H1 (cell line): ENCODE measurements at regions not wholly inside any gene's neighbourhood (a gene's known extent, or its start where the extent isn't known, plus 50 kb on each side); places are given as distances from the start of the nearest gene placed in this dataset.

Experiments used
- CTCF ChIA-PET: fragments of 300-600 bp; sonication (Branson Sonifier 250); formaldehyde crosslinking; loops from one replicate; lab custom pipeline; 2021; ENCODE audit not compliant: partially characterized antibody; lab: Charles Lee
- POLR2A ChIA-PET: fragments of 300-600 bp; sonication (Branson Sonifier 250); formaldehyde crosslinking; loops from one replicate; lab custom pipeline; 2021; ENCODE audit warnings: inconsistent platforms; ENCODE audit not compliant: partially characterized antibody; lab: Charles Lee
- DNase-seq, 2 experiments: peaks; one replicate each; pipeline versions ENCODE4 v3.0.0 to v3.0.0-alpha.2; 2010 to 2022; ENCODE audit warnings: low spot score in 2 of 2, low read depth in 1 of 2, mixed read lengths in 1 of 2
- FAIRE-seq: peaks from 2 replicates; lab custom pipeline; 2011; peaks lifted over from hg19 to GRCh38; lab: Jason Lieb, UNC
- H2AFZ ChIP-seq: 2 replicates; pipeline ENCODE4 v1.8.1; 2012; ENCODE audit warnings: low read length, inconsistent platforms
- H2AK5ac ChIP-seq: 2 replicates; pipeline ENCODE4 v1.6.1; 2013; ENCODE audit warnings: low read depth, low read length
- H2BK120ac ChIP-seq: replicated peaks from 2 replicates; pipeline ENCODE3; 2013; ENCODE audit warnings: low read depth, low read length, inconsistent platforms
- H2BK12ac ChIP-seq: 2 replicates; pipeline ENCODE4 v1.6.1; 2013; ENCODE audit warnings: low read depth, low read length
- H2BK15ac ChIP-seq: 2 replicates; pipeline ENCODE4 v1.6.1; 2013; ENCODE audit warnings: low read length
- H2BK20ac ChIP-seq: 2 replicates; pipeline ENCODE4 v1.6.1; 2013; ENCODE audit warnings: low read length
- H2BK5ac ChIP-seq: 2 replicates; pipeline ENCODE4 v1.6.1; 2013; ENCODE audit warnings: low read depth, low read length
- H3K14ac ChIP-seq: 2 replicates; pipeline ENCODE4 v1.6.1; 2013; ENCODE audit warnings: inconsistent platforms; ENCODE audit not compliant: insufficient read length
- H3K18ac ChIP-seq: 2 replicates; pipeline ENCODE4 v1.6.1; 2013; ENCODE audit warnings: low read length; ENCODE audit errors: extremely low read depth
- H3K23ac ChIP-seq: 2 replicates; pipeline ENCODE4 v1.6.1; 2013; ENCODE audit warnings: inconsistent platforms; ENCODE audit not compliant: insufficient read length
- H3K23me2 ChIP-seq: 2 replicates; pipeline ENCODE4 v1.6.1; 2013; ENCODE audit warnings: low read depth, low read length
- H3K27ac ChIP-seq: 2 replicates; pipeline ENCODE4 v1.6.1; 2011; ENCODE audit warnings: low read depth, low read length, inconsistent platforms
- H3K27me3 ChIP-seq, 4 experiments: replicated peaks in 1 of 4; 1 replicate in 1 of 4; 2 replicates in 3 of 4; pipeline versions ENCODE4 v1.6.1 to v1.8.1; 2011 to 2013; ENCODE audit warnings: low read length in 3 of 4, mild to moderate bottlenecking in 3 of 4, inconsistent platforms in 2 of 4, mixed read lengths in 2 of 4, moderate library complexity in 1 of 4; ENCODE audit not compliant: control insufficient read depth in 3 of 4, insufficient read depth in 3 of 4; ENCODE audit errors: extremely low read depth in 1 of 4
- H3K36me3 ChIP-seq, 4 experiments: 2 replicates each; pipeline versions ENCODE4 v1.6.1 to v1.8.1; 2011 to 2013; ENCODE audit warnings: mild to moderate bottlenecking in 4 of 4, low read length in 3 of 4, moderate library complexity in 2 of 4, control low read depth in 1 of 4, inconsistent platforms in 1 of 4; ENCODE audit not compliant: insufficient read depth in 4 of 4, control insufficient read depth in 2 of 4
- H3K4ac ChIP-seq: replicated peaks from 2 replicates; pipeline ENCODE3; 2013; ENCODE audit warnings: low read length, low read depth, mixed read lengths, inconsistent platforms; ENCODE audit not compliant: insufficient read length
- H3K4me1 ChIP-seq, 4 experiments: replicated peaks in 1 of 4; 1 replicate in 1 of 4; 2 replicates in 3 of 4; pipeline versions ENCODE4 v1.6.1 to v1.8.1; 2011 to 2013; ENCODE audit warnings: low read length in 3 of 4, inconsistent platforms in 2 of 4, mixed read lengths in 1 of 4; ENCODE audit not compliant: insufficient read depth in 4 of 4, control insufficient read depth in 3 of 4
- H3K4me2 ChIP-seq, 2 experiments: 2 replicates each; pipeline versions ENCODE4 v1.6.1 to v1.8.1; 2011 to 2013; ENCODE audit warnings: low read depth in 2 of 2, low read length in 2 of 2, control low read depth in 1 of 2, inconsistent platforms in 1 of 2, mild to moderate bottlenecking in 1 of 2; ENCODE audit not compliant: insufficient read depth in 1 of 2
- H3K4me3 ChIP-seq, 4 experiments: fragments of 200-600, 300-600 bp in 1 of 4; sonication (generic), shearing (Covaris generic), sonication (Bioruptor Twin) in 1 of 4; 2 replicates each; pipeline versions ENCODE4 v1.5.1 to v1.8.1; 2011 to 2016; ENCODE audit warnings: low read length in 4 of 4, low read depth in 3 of 4, control low read depth in 2 of 4, inconsistent platforms in 2 of 4, mild to moderate bottlenecking in 2 of 4, mixed read lengths in 1 of 4, moderate library complexity in 1 of 4; ENCODE audit not compliant: insufficient read depth in 2 of 4; ENCODE audit errors: extremely low read depth in 1 of 4
- H3K56ac ChIP-seq: replicated peaks from 2 replicates; pipeline ENCODE3; 2013; ENCODE audit warnings: low read depth, mild to moderate bottlenecking, mixed read lengths, low read length, inconsistent platforms; ENCODE audit not compliant: insufficient read length
- H3K79me1 ChIP-seq: 2 replicates; pipeline ENCODE4 v1.6.1; 2013; ENCODE audit warnings: low read depth, low read length, control low read depth
- H3K79me2 ChIP-seq, 2 experiments: 2 replicates each; pipeline versions ENCODE4 v1.6.1 to v1.8.1; 2012 to 2013; ENCODE audit warnings: low read length in 2 of 2, mild to moderate bottlenecking in 2 of 2, inconsistent platforms in 1 of 2; ENCODE audit not compliant: insufficient read depth in 2 of 2, control insufficient read depth in 1 of 2
- H3K9ac ChIP-seq, 4 experiments: replicated peaks in 1 of 4; 1 replicate in 1 of 4; 2 replicates in 3 of 4; pipeline versions ENCODE4 v1.6.1 to v1.8.1; 2011 to 2013; ENCODE audit warnings: low read depth in 3 of 4, low read length in 3 of 4, control low read depth in 2 of 4, mild to moderate bottlenecking in 2 of 4, moderate library complexity in 2 of 4, inconsistent platforms in 1 of 4; ENCODE audit errors: extremely low read depth in 1 of 4
- H3K9me3 ChIP-seq, 2 experiments: 2 replicates each; pipeline versions ENCODE4 v1.6.1 to v1.8.1; 2012 to 2013; ENCODE audit warnings: mild to moderate bottlenecking in 2 of 2, moderate library complexity in 2 of 2, control low read depth in 1 of 2, inconsistent platforms in 1 of 2, low read depth in 1 of 2, low read length in 1 of 2, mixed read lengths in 1 of 2; ENCODE audit not compliant: insufficient read depth in 2 of 2
- H4K20me1 ChIP-seq, 2 experiments: replicated peaks in 1 of 2; 2 replicates each; pipeline versions ENCODE3 to v1.8.1; 2011 to 2013; ENCODE audit warnings: inconsistent platforms in 2 of 2, low read length in 2 of 2, mild to moderate bottlenecking in 1 of 2; ENCODE audit not compliant: insufficient read depth in 2 of 2, control insufficient read depth in 1 of 2
- H4K5ac ChIP-seq: 2 replicates; pipeline ENCODE4 v1.6.1; 2013; ENCODE audit warnings: low read length, low read depth, mixed read lengths, inconsistent platforms; ENCODE audit not compliant: insufficient read length
- H4K8ac ChIP-seq: 2 replicates; pipeline ENCODE4 v1.8.0; 2013; ENCODE audit warnings: mild to moderate bottlenecking, moderate library complexity, low read length, inconsistent platforms; ENCODE audit not compliant: insufficient read depth; ENCODE audit errors: extremely low read depth
- H4K91ac ChIP-seq: replicated peaks from 2 replicates; pipeline ENCODE3; 2013; ENCODE audit warnings: low read length, mixed read lengths, inconsistent platforms; ENCODE audit not compliant: insufficient read length
- NANOG ChIP-seq: IDR thresholded peaks from 2 replicates; pipeline ENCODE4 v1.6.1; 2011; ENCODE audit warnings: low read length, low read depth, mild to moderate bottlenecking, inconsistent platforms; ENCODE audit not compliant: insufficient read depth, poor library complexity, severe bottlenecking
- YY1 ChIP-seq: IDR thresholded peaks from 2 replicates; pipeline ENCODE4 v1.6.1; 2011; ENCODE audit warnings: low read depth, mild to moderate bottlenecking, low read length
- WGBS, 2 experiments: shearing (Covaris generic) in 1 of 2; methylation state at CpG; one replicate each; pipeline versions ENCODE4 v1.1.6 to v1.1.7; 2013 to 2015; ENCODE audit warnings: low lambda C conversion rate in 2 of 2, mixed read lengths in 2 of 2, inconsistent platforms in 1 of 2, low coverage in 1 of 2, missing lambda C conversion rate in 1 of 2; ENCODE audit not compliant: insufficient replicate concordance in 2 of 2, insufficient coverage in 1 of 2, insufficient read length in 1 of 2; ENCODE audit errors: extremely low coverage in 1 of 2, missing lambda C conversion rate in 1 of 2; 5-methylcytosine and 5-hydroxymethylcytosine counted together
- TF ChIP-seq, protein P1 (sequence below), 3 experiments: IDR thresholded peaks; 1 replicate in 2 of 3; 2 replicates in 1 of 3; pipeline versions ENCODE4 v1.5.1 to v1.6.1; 2011; ENCODE audit warnings: low read length in 3 of 3, mild to moderate bottlenecking in 3 of 3, inconsistent platforms in 2 of 3, low read depth in 1 of 3, moderate library complexity in 1 of 3; ENCODE audit not compliant: insufficient read depth in 1 of 3; ENCODE audit errors: control extremely low read depth in 1 of 3

DNA sequence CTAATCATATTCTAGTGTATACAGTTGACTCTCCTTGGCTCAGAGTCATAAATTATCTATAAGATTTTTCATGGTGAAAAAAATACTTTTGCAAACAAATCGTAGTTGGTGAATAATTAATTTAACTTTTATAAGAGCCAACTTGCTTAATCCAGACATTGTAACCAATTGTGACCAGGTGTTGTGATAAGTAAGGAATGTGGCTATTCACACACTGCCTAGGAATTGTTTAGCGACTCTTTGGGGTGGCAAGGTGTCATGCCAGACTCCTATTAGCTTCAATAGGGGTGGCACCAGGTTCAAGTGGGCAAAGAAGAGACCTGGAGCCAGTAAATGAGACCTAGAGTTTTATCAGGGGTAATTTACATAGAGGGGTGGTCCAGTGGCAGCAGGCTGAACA is 344.7 kb upstream of the PKDCC start:
- Histone ChIP-seq H3K4me2 (no peak overlapping the region), H3K79me1 (no peaks in the 10 kb centered on the region), H2AK5ac (no peak overlapping the region), H4K20me1 (no peaks in the 10 kb centered on the region), H4K91ac (no peak overlapping the region), H4K5ac (no peak overlapping the region), H3K9ac (no peak overlapping the region), H3K4me1 (peaks cover 0 to 2% (median 0%) of the 10 kb centered on the region in 4 experiments; a peak in 1 of 7 replicates), H3K18ac (no peak overlapping the region), H3K23me2 (no peaks in the 10 kb centered on the region), H2BK15ac (no peak overlapping the region), H2BK12ac (no peak overlapping the region), H2AFZ (no peak overlapping the region), H3K56ac (no peak overlapping the region), H3K9me3 (no peaks in the 10 kb centered on the region), H2BK120ac (no peak overlapping the region), H2BK5ac (no peak overlapping the region), H3K4ac (no peak overlapping the region), H2BK20ac (no peak overlapping the region), H3K14ac (no peak overlapping the region), H3K4me3 (no peak overlapping the region), H3K27me3 (no peaks in the 10 kb centered on the region), H3K79me2 (no peaks in the 10 kb centered on the region), H3K27ac (no peak overlapping the region), H4K8ac (no peak overlapping the region), H3K23ac (no peak overlapping the region), H3K36me3 (no peaks in the 10 kb centered on the region)
- ChIA-PET POLR2A (no interaction called here), CTCF (interaction anchor here (0.5 to 2.0 kb wide), 5 partner anchors 12 to 1045 kb away, joined by 3 to 10 read pairs (median 3); no protein-coding TSS in a partner anchor)
- no peak for FAIRE-seq
- no peak for DNase-seq
- TF ChIP-seq NANOG (no peak), YY1 (no peak)
- TF ChIP-seq, protein P1, sequence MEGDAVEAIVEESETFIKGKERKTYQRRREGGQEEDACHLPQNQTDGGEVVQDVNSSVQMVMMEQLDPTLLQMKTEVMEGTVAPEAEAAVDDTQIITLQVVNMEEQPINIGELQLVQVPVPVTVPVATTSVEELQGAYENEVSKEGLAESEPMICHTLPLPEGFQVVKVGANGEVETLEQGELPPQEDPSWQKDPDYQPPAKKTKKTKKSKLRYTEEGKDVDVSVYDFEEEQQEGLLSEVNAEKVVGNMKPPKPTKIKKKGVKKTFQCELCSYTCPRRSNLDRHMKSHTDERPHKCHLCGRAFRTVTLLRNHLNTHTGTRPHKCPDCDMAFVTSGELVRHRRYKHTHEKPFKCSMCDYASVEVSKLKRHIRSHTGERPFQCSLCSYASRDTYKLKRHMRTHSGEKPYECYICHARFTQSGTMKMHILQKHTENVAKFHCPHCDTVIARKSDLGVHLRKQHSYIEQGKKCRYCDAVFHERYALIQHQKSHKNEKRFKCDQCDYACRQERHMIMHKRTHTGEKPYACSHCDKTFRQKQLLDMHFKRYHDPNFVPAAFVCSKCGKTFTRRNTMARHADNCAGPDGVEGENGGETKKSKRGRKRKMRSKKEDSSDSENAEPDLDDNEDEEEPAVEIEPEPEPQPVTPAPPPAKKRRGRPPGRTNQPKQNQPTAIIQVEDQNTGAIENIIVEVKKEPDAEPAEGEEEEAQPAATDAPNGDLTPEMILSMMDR (IDR thresholded peaks at IDR 0.05; ENCODE audit: control extremely low read depth in 1 of 3, insufficient read depth in 1 of 3, low read depth in 1 of 3, low read length in 3 of 3): no peak
- WGBS, 2 experiments: 89% methylated on average over 2 of the region's 2 CpGs; no CpG with 5 or more reads in 1 of the 2 experiments
